H1 (cell line): ENCODE measurements at regions not wholly inside any gene's neighbourhood (a gene's known extent, or its start where the extent isn't known, plus 50 kb on each side); places are given as distances from the start of the nearest gene placed in this dataset.

Experiments used
- ATF2 ChIP-seq: IDR thresholded peaks from 2 replicates; pipeline ENCODE4 v1.6.1; 2012; ENCODE audit warnings: low read length, inconsistent platforms
- E2F6 ChIP-seq: IDR thresholded peaks from 2 replicates; pipeline ENCODE4 v1.6.1; 2012; ENCODE audit warnings: inconsistent platforms
- FOSL1 ChIP-seq: IDR thresholded peaks from 2 replicates; pipeline ENCODE4 v1.6.1; 2011; ENCODE audit warnings: mild to moderate bottlenecking, low read depth, low read length, moderate library complexity; ENCODE audit not compliant: insufficient read depth
- NANOG ChIP-seq: IDR thresholded peaks from 2 replicates; pipeline ENCODE4 v1.6.1; 2011; ENCODE audit warnings: low read length, low read depth, mild to moderate bottlenecking, inconsistent platforms; ENCODE audit not compliant: insufficient read depth, poor library complexity, severe bottlenecking
- POLR2AphosphoS5 ChIP-seq: IDR thresholded peaks from 2 replicates; pipeline ENCODE4 v1.6.1; 2011; ENCODE audit warnings: low read depth, low read length
- RFX5 ChIP-seq: IDR thresholded peaks from 2 replicates; pipeline ENCODE4 v1.6.1; 2011; ENCODE audit warnings: low read depth, low read length, improper control_type of control experiment, borderline replicate concordance
- SRF ChIP-seq: IDR thresholded peaks from 2 replicates; pipeline ENCODE4 v1.6.1; 2011; ENCODE audit warnings: mild to moderate bottlenecking, low read depth, low read length, moderate library complexity

GRCh38 chr18:76263046-76264005, 231.7 kb downstream of the ZNF516 start (continued):
- no peak for TF ChIP-seq E2F6
- TF ChIP-seq NANOG: no peak
- TF ChIP-seq ATF2: no peak
- TF ChIP-seq SRF: no peak
- TF ChIP-seq POLR2AphosphoS5: no peak
- no peak for TF ChIP-seq FOSL1
- TF ChIP-seq RFX5: no peak
